MM.1S (cell line): ENCODE measurements at regions not wholly inside any gene's neighbourhood (a gene's known extent, or its start where the extent isn't known, plus 50 kb on each side); places are given as distances from the start of the nearest gene placed in this dataset.

Source experiments
- DNase-seq: peaks from one replicate; pipeline ENCODE4 v3.0.0-alpha.2; 2015
- H2AFZ ChIP-seq: fragments of 300-600 bp; sonication (generic); 2 replicates; pipeline ENCODE4 v1.6.0; 2016; ENCODE audit warnings: antibody characterized with exemption, low read length
- H3F3A ChIP-seq: fragments of 300-600 bp; sonication (generic); 2 replicates; pipeline ENCODE4 v1.6.1; 2016; ENCODE audit warnings: mild to moderate bottlenecking, antibody characterized with exemption, low read length, moderate library complexity, mixed read lengths; ENCODE audit not compliant: insufficient read depth
- H3K27ac ChIP-seq: fragments of 300-600 bp; sonication (generic); 2 replicates; pipeline ENCODE4 v1.5.1; 2016; ENCODE audit warnings: mild to moderate bottlenecking, low read length
- H3K27me3 ChIP-seq: fragments of 300-600 bp; sonication (generic); replicated peaks from 2 replicates; pipeline ENCODE4 v1.6.0; 2016; ENCODE audit warnings: low read length; ENCODE audit not compliant: insufficient read depth
- H3K36me3 ChIP-seq: fragments of 300-600 bp; sonication (generic); replicated peaks from 2 replicates; pipeline ENCODE4 v1.6.1; 2016; ENCODE audit warnings: mild to moderate bottlenecking, low read length, mixed read lengths; ENCODE audit not compliant: insufficient read depth
- H3K4me1 ChIP-seq: fragments of 300-600 bp; sonication (generic); 2 replicates; pipeline ENCODE4 v1.6.1; 2016; ENCODE audit warnings: low read length, mixed read lengths
- H3K4me2 ChIP-seq: fragments of 300-600 bp; sonication (generic); 2 replicates; pipeline ENCODE4 v1.6.0; 2016; ENCODE audit warnings: low read depth, low read length
- H3K4me3 ChIP-seq: fragments of 300-600 bp; sonication (generic); 2 replicates; pipeline ENCODE4 v1.5.1; 2016; ENCODE audit warnings: low read length, mixed read lengths
- H3K79me2 ChIP-seq: fragments of 300-600 bp; sonication (generic); 2 replicates; pipeline ENCODE4 v1.6.1; 2016; ENCODE audit warnings: mixed run types, low read length, mixed read lengths
- H3K9ac ChIP-seq: fragments of 300-600 bp; sonication (generic); 2 replicates; pipeline ENCODE4 v1.6.1; 2016; ENCODE audit warnings: low read length, mixed read lengths
- H3K9me2 ChIP-seq: fragments of 300-600 bp; sonication (generic); replicated peaks from 2 replicates; pipeline ENCODE4 v1.6.1; 2016; ENCODE audit warnings: mild to moderate bottlenecking, low read length, mixed read lengths; ENCODE audit not compliant: insufficient read depth
- H3K9me3 ChIP-seq: fragments of 300-600 bp; sonication (generic); replicated peaks from 2 replicates; pipeline ENCODE4 v1.6.1; 2016; ENCODE audit warnings: mild to moderate bottlenecking, low read length, mixed read lengths; ENCODE audit not compliant: insufficient read depth
- H4K20me1 ChIP-seq: fragments of 300-600 bp; sonication (generic); 2 replicates; pipeline ENCODE4 v1.6.1; 2016; ENCODE audit warnings: mild to moderate bottlenecking, low read length, moderate library complexity, mixed read lengths; ENCODE audit not compliant: insufficient read depth
- CTCF ChIP-seq: fragments of 300-600 bp; sonication (generic); IDR thresholded peaks from 2 replicates; pipeline ENCODE4 v1.5.1; 2016; ENCODE audit warnings: antibody characterized with exemption, low read length, mixed read lengths
- EZH2 ChIP-seq: fragments of 300-600 bp; sonication (generic); optimal IDR thresholded peaks from 2 replicates; pipeline ENCODE3; 2017; ENCODE audit warnings: low read depth, mild to moderate bottlenecking, antibody characterized with exemption, low read length, mixed read lengths
- EZH2phosphoT487 ChIP-seq: fragments of 300-600 bp; sonication (generic); IDR thresholded peaks from 2 replicates; pipeline ENCODE4 v1.6.1; 2018; ENCODE audit warnings: antibody characterized with exemption, low read length

- no peak overlapping the region for H3K4me2 ChIP-seq
- no peaks in the 10 kb centered on the region for H3K4me1 ChIP-seq
- TF ChIP-seq EZH2phosphoT487, result no peak
- TF ChIP-seq CTCF, result no peak
- no peak for TF ChIP-seq EZH2
- H3K79me2 ChIP-seq, result no peaks in the 10 kb centered on the region
- H2AFZ ChIP-seq, result no peak overlapping the region
- H3K27ac ChIP-seq, result no peak overlapping the region
- H3K36me3 ChIP-seq, result no peaks in the 10 kb centered on the region
- no peaks in the 10 kb centered on the region for H3F3A ChIP-seq
- H3K9me3 ChIP-seq, result no peaks in the 10 kb centered on the region
- no peaks in the 10 kb centered on the region for H3K9me2 ChIP-seq
- no peak for DNase-seq
- no peak overlapping the region for H3K4me3 ChIP-seq
- no peaks in the 10 kb centered on the region for H4K20me1 ChIP-seq
- H3K9ac ChIP-seq, result no peak overlapping the region
- H3K27me3 ChIP-seq, result no peaks in the 10 kb centered on the region
Measured at GRCh38 chr2:241952816-241953215, 83.3 kb downstream of the RTP5 start.

GRCh38 chr2:241953324-241953928, 83.9 kb downstream of the RTP5 start:
- Histone ChIP-seq H3K9me2 (no peaks in the 10 kb centered on the region), H3K9ac (no peak overlapping the region), H3K36me3 (no peaks in the 10 kb centered on the region), H3F3A (no peaks in the 10 kb centered on the region), H3K4me1 (no peaks in the 10 kb centered on the region), H3K4me2 (no peak overlapping the region), H3K4me3 (no peak overlapping the region), H3K27me3 (no peaks in the 10 kb centered on the region), H3K79me2 (no peaks in the 10 kb centered on the region), H2AFZ (no peak overlapping the region), H4K20me1 (no peaks in the 10 kb centered on the region), H3K9me3 (no peaks in the 10 kb centered on the region), H3K27ac (no peak overlapping the region)
- no peak for TF ChIP-seq EZH2phosphoT487
- no peak for TF ChIP-seq EZH2
- no peak for DNase-seq

GRCh38 chr2:241956521-241957110, 87.1 kb downstream of the RTP5 start:
- DNase-seq, result no peak

More at GRCh38 chr2:241956521-241957110, 87.1 kb downstream of the RTP5 start:
- H3K27ac ChIP-seq, result no peak overlapping the region
- no peaks in the 10 kb centered on the region for H3F3A ChIP-seq
- no peak for TF ChIP-seq EZH2
- TF ChIP-seq EZH2phosphoT487, result no peak
- TF ChIP-seq CTCF, result no peak
- H2AFZ ChIP-seq, result no peak overlapping the region
- H3K79me2 ChIP-seq, result no peaks in the 10 kb centered on the region
- no peaks in the 10 kb centered on the region for H3K27me3 ChIP-seq
- H3K4me1 ChIP-seq, result no peaks in the 10 kb centered on the region
- H3K4me3 ChIP-seq, result no peak overlapping the region
- H3K9ac ChIP-seq, result no peak overlapping the region
- H3K9me3 ChIP-seq, result no peaks in the 10 kb centered on the region
- no peaks in the 10 kb centered on the region for H3K36me3 ChIP-seq
- no peaks in the 10 kb centered on the region for H4K20me1 ChIP-seq
- H3K4me2 ChIP-seq, result no peak overlapping the region
- no peaks in the 10 kb centered on the region for H3K9me2 ChIP-seq
